T-helper 2 cell treated with Interferon-gamma antibody and Interleukin-4, amounts not matched to agents 5 μg/mL and 100 μg/mL, for 36 hours (primary cell): ENCODE measurements at regions not wholly inside any gene's neighbourhood (a gene's known extent, or its start where the extent isn't known, plus 50 kb on each side); places are given as distances from the start of the nearest gene placed in this dataset.
"Not testable (repeated sequence)": the region's sequence is repeated elsewhere in the genome, so short reads cannot be mapped to it uniquely, and the experiment has no call there.

Experiments used
- DNase-seq: peaks from one replicate; pipeline ENCODE4 v3.0.0; 2021; ENCODE audit warnings: low spot score
- H3K27ac Mint-ChIP-seq: one replicate; pipeline ENCODE4 v1.8.0; 2021; ENCODE audit warnings: mild to moderate bottlenecking, mixed read lengths
- H3K27me3 Mint-ChIP-seq: one replicate; pipeline ENCODE4 v1.8.0; 2021; ENCODE audit warnings: low read depth, mixed read lengths
- H3K36me3 Mint-ChIP-seq: one replicate; pipeline ENCODE4 v1.8.0; 2021; ENCODE audit warnings: low read depth, mixed read lengths
- H3K4me1 Mint-ChIP-seq: one replicate; pipeline ENCODE4 v1.8.0; 2021; ENCODE audit warnings: low read depth, mixed read lengths
- H3K4me3 Mint-ChIP-seq: one replicate; pipeline ENCODE4 v1.8.0; 2022; ENCODE audit warnings: mild to moderate bottlenecking, moderate library complexity, mixed read lengths
- H3K9me3 Mint-ChIP-seq: one replicate; pipeline ENCODE4 v1.8.0; 2021; ENCODE audit warnings: mixed read lengths

DNA sequence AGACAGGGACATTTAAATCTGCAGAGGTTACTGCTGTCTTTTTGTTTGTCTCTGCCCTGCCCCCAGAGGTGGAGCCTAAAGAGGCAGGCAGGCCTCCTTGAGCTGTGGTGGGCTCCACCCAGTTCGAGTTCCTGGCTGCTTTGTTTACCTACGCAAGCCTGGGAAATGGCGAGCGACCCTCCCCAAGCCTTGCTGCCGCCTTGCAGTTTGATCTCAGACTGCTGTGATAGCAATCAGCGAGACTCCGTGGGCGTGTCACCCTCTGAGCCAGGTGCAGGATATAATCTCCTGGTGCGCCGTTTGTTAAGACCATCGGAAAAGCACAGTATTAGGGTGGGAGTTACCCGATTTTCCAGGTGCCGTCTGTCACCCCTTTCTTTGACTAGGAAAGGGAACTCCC lies 93.3 kb downstream of the ANKRD30BL start:
- H3K4me3 Mint-ChIP-seq = not testable (repeated sequence)
- peaks cover 15% of the 10 kb centered on the region for H3K9me3 Mint-ChIP-seq

DNA sequence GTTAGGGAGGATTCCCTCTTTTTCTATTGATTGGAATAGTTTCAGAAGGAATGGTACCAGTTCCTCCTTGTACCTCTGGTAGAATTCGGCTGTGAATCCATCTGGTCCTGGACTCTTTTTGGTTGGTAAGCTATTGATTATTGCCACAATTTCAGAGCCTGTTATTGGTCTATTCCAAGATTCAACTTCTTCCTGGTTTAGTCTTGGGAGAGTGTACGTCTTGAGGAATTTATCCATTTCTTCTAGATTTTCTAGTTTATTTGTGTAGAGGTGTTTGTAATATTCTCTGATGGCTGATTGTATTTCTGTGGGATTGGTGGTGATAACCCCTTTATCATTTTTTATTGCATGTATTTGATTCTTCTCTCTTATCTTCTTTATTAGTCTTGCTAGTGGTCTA lies 96.4 kb downstream of the ANKRD30BL start:
- H3K27ac Mint-ChIP-seq, DNase-seq, H3K4me3 Mint-ChIP-seq, H3K36me3 Mint-ChIP-seq, H3K4me1 Mint-ChIP-seq, H3K27me3 Mint-ChIP-seq: not testable (repeated sequence)
- peaks cover 15% of the 10 kb centered on the region for H3K9me3 Mint-ChIP-seq

More for the DNA sequence above, 93.3 kb downstream of the ANKRD30BL start:
- H3K27ac Mint-ChIP-seq, H3K36me3 Mint-ChIP-seq, DNase-seq, H3K27me3 Mint-ChIP-seq, H3K4me1 Mint-ChIP-seq: not testable (repeated sequence)

DNA sequence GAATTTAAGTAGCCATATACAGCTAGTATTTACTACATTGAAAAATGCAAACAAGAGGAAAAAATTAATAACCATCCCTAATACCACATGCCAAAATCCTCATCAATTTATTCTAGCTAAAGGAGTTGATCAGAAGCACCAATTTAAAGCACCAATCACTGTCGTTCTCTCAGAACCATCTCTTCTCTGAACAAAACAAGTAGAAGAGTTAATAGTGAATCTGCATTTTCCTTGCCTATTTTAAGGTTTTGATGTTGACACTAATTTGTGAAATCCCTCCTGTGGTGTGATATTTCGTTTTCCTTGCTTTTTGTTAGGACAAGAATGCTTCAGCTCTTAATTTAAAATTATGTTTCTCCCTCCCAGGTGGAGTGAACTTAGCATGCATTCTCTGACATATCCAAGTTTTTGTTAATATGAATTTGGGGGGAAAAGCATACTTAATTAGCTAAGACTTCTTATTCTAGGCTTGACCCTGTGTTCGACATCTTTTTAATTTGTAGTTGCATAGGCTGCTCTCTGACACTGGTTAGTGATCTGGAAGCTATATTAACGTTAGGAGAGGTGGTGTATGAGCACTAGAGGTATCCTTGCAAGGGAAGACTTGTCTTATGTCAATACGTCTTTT lies 122.0 kb downstream of the ANKRD30BL start:
- H3K27me3 Mint-ChIP-seq = peaks cover 35% of the 10 kb centered on the region

DNA sequence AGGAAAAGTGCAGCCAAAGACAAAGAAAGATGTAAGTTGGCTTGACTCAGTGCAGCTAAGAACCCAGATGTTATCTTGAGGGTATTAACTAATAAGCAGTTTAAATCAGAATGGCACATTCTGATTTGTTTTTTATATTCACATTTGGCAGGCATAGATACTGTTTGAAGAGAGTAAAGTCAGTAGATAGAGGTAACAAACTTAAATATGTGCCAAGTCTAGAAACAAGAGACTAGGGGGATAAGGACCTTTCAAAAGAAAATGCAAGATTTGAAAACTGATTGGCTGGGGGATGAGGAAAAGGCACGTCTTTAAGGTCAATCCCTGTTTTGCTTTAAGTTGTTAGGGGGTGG lies 122.9 kb downstream of the ANKRD30BL start:
- peaks cover 35% of the 10 kb centered on the region for H3K27me3 Mint-ChIP-seq
- H3K4me1 Mint-ChIP-seq, H3K36me3 Mint-ChIP-seq: not testable (repeated sequence)

More for the DNA sequence above, 122.0 kb downstream of the ANKRD30BL start:
- H3K4me1 Mint-ChIP-seq, H3K4me3 Mint-ChIP-seq, DNase-seq, H3K27ac Mint-ChIP-seq, H3K36me3 Mint-ChIP-seq, H3K9me3 Mint-ChIP-seq: not testable (repeated sequence)

GRCh38 chr2:132038179-132038882 lies 123.4 kb downstream of the ANKRD30BL start:
- Mint-ChIP-seq H3K4me1 (no peaks in the 10 kb centered on the region), H3K27me3 (peaks cover 34% of the 10 kb centered on the region), H3K36me3 (no peaks in the 10 kb centered on the region), H3K27ac (no peak overlapping the region), H3K9me3 (no peaks in the 10 kb centered on the region), H3K4me3 (peak overlapping the region; percentile 31)
- DNase-seq = no peak

More for the DNA sequence above, 122.9 kb downstream of the ANKRD30BL start:
- H3K4me3 Mint-ChIP-seq, DNase-seq, H3K9me3 Mint-ChIP-seq, H3K27ac Mint-ChIP-seq: not testable (repeated sequence)

DNA sequence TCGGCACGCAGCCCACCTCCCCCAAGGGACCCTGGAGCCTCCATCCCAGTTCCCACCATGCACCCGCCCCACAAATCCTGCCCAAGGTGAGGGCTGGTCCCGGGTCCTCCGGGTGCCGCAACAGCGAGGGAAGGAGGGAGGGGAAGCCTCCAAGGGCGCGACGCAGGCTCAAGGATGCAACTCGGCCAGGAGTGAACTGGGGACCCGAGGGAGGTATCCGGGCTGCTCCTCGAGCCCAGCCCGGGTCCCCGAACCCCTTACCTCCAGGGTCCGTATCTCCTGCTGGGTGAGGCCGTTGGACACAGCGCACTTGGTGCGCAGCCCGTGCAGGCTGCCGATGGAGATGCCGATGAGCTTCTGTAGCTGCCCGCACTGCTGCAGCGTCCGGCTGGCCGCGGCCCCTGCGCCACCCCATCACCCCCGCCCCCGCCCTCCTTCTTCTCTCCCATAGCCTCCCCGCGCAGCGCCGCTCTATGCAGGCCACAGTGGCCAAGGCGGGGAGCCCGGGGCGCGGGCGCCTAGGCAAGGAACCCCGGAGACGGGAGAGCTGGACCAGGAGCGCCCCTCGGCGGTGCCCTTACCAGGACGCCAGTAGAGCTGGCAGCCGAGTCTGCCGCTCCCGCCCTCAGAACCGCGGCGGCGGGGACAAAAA lies 124.1 kb downstream of the ANKRD30BL start:
- peaks cover 33% of the 10 kb centered on the region for H3K27me3 Mint-ChIP-seq
- H3K4me3 Mint-ChIP-seq = peak overlapping the region; percentile 31
- no peaks in the 10 kb centered on the region for H3K4me1 Mint-ChIP-seq

DNA sequence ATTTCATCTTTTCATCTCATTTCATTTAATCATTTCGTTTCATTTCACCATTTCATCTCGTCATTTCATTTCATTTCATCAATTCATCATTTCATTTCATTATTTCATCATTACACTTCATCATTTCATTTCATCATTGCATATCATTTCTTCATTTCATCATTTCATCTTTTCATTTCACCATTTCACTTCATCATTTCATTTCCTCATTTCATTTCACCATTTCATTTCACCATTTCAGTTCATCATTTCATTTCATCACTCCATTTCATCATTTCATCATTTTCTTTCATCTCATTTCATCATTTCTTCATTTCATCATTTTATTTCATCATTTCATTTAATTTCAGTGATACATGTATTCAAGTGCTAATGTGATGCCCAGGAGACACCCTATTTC lies 127.1 kb downstream of the ANKRD30BL start:
- Mint-ChIP-seq H3K27me3 (peaks cover 22% of the 10 kb centered on the region), H3K27ac (no peak overlapping the region), H3K4me3 (no peak overlapping the region), H3K36me3 (no peaks in the 10 kb centered on the region), H3K4me1 (no peaks in the 10 kb centered on the region), H3K9me3 (no peaks in the 10 kb centered on the region)
- no peak for DNase-seq

More for the DNA sequence above, 124.1 kb downstream of the ANKRD30BL start:
- Mint-ChIP-seq H3K9me3 (no peaks in the 10 kb centered on the region), H3K27ac (no peak overlapping the region), H3K36me3 (no peaks in the 10 kb centered on the region)
- no peak for DNase-seq

DNA sequence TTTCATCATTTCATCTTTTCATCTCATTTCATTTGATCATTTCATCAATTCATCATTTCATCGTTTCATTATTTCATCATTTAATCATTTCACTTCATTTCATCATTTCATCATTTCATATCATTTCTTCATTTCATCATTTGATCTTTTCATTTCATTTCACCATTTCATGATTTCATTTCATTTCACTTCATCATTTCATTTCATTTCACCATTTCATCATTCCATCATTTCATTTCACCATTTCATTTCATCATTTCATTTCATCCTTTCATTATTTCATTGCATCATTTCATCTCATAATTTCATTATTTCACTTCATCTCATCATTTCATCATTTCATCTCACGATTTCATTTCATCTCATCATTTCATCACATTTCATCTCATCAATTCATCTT lies 127.8 kb downstream of the ANKRD30BL start:
- Mint-ChIP-seq H3K9me3 (no peaks in the 10 kb centered on the region), H3K27ac (no peak overlapping the region), H3K4me3 (no peak overlapping the region), H3K27me3 (peaks cover 15% of the 10 kb centered on the region), H3K36me3 (no peaks in the 10 kb centered on the region), H3K4me1 (no peaks in the 10 kb centered on the region)
- no peak for DNase-seq

DNA sequence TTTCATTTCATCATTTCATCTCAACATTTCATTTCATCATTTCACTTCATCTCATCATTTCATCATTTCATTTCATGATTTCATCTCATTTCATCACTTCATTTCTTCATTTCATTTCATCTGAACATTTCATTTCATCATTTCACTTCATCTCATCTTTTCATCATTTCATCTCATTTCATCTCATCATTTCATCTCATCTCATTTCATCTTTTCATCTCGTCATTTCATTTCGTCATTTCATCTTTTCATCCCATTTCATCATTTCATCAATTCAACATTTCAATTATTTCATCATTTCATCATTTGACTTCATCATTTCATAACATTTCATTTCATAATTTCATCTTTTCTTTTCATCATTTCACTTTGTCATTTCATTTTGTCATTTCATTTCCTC lies 128.4 kb downstream of the ANKRD30BL start:
- no peak for DNase-seq
- Mint-ChIP-seq H3K27me3 (peaks cover 11% of the 10 kb centered on the region), H3K9me3 (no peaks in the 10 kb centered on the region), H3K27ac (no peak overlapping the region), H3K36me3 (no peaks in the 10 kb centered on the region), H3K4me1 (no peaks in the 10 kb centered on the region), H3K4me3 (no peak overlapping the region)

DNA sequence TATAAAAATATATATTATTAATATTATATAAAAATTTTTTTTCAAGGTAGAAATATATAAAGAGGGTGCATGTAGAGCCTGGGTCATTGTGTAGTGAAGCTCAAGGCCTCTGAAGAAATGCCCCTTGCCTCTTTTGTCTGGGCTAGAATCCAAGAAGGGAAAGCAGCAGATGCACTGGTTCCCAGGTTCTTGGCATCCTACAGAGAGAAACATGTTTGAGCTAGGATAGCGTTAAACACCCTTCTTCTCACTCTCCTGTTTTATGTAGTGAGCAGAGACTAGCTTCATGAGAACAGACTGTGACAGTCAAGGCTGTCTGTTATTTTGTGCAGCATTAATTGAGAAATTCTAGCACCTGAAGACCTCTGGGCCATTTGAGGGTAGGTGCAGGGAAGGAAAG lies 149.7 kb downstream of the ANKRD30BL start:
- H3K27me3 Mint-ChIP-seq = peaks cover 30% of the 10 kb centered on the region
- not testable (repeated sequence) for H3K36me3 Mint-ChIP-seq, H3K27ac Mint-ChIP-seq, H3K9me3 Mint-ChIP-seq, DNase-seq, H3K4me1 Mint-ChIP-seq, H3K4me3 Mint-ChIP-seq

DNA sequence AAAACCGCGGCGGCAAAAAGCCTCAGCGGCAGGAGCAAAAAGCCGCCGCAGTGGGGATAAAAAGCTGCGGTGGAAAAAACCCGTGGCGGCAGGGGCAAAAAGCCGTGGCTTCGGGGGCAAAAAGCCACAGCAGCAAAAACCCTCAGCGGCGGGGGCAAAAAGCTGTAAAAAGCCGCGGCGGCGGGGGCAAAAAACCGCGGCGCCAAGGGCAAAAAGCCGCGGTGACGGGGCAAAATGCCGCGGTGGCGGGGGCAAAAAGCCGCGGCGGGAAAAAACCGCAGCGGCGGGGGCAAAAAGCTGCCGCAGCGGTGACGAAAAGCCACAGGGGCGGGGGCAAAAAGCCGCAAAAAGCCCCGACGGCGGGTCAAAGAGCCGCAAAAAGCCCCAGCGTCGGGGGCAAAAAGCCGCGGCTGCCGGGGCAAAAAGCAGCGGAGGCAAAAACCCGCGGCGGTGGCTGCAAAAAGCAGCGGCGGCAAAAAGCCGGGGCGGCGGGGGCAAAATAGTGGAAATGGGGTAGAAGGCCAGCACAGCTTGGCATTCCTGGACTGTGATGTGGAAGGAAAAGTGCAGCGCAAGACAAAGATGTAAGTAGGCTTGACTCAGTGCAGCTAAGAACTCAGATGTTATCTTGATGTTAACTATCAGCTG lies 151.8 kb downstream of the ANKRD30BL start:
- H3K9me3 Mint-ChIP-seq = no peaks in the 10 kb centered on the region
- H3K4me1 Mint-ChIP-seq = no peaks in the 10 kb centered on the region
- H3K27ac Mint-ChIP-seq = no peak overlapping the region
- no peak for DNase-seq
- no peak overlapping the region for H3K4me3 Mint-ChIP-seq
- H3K27me3 Mint-ChIP-seq = peaks cover 30% of the 10 kb centered on the region
- H3K36me3 Mint-ChIP-seq = peaks cover 1% of the 10 kb centered on the region

DNA sequence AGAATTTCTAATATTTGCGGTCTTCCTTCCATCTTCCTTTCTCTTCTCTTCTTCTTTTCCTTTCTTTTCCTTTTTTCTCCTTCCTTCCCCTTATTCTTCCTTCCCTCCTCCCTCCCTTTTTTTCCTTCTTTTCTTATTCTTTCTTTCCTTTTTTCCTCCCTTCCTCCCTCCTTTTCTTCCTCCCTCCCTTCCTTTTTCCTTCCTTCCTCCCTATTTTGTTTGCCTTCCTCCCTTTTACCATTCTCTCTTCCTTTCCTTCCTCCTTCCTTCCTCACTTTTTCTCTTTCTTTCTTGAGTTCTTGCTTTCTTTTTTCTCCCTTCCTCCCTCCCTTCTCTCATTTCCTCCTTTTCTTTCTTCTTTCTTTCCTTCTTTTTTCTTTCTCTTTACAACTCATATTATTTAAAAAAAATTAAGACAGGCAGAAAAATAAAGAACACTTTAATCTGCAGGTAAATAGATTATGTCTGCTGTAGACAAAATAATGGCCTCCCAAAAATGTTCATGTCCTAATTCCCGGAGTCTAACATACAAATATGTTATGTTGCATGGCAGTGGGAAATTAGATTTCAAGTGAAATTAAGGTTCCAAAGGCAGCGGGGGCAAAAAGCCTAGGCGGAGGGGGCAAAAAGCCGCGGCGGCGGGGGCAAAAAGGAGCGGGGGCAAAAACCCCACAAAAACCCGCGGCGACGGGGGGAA lies 152.4 kb downstream of the ANKRD30BL start:
- Mint-ChIP-seq H3K36me3 (peaks cover 1% of the 10 kb centered on the region), H3K27ac (no peak overlapping the region), H3K4me3 (no peak overlapping the region), H3K9me3 (no peaks in the 10 kb centered on the region), H3K4me1 (no peaks in the 10 kb centered on the region), H3K27me3 (peaks cover 30% of the 10 kb centered on the region)
- no peak for DNase-seq

GRCh38 chr2:131990751-131991150 lies 171.0 kb downstream of the ANKRD30BL start:
- not testable (repeated sequence) for H3K27me3 Mint-ChIP-seq, H3K4me1 Mint-ChIP-seq, H3K36me3 Mint-ChIP-seq, H3K4me3 Mint-ChIP-seq, H3K27ac Mint-ChIP-seq, DNase-seq, H3K9me3 Mint-ChIP-seq

DNA sequence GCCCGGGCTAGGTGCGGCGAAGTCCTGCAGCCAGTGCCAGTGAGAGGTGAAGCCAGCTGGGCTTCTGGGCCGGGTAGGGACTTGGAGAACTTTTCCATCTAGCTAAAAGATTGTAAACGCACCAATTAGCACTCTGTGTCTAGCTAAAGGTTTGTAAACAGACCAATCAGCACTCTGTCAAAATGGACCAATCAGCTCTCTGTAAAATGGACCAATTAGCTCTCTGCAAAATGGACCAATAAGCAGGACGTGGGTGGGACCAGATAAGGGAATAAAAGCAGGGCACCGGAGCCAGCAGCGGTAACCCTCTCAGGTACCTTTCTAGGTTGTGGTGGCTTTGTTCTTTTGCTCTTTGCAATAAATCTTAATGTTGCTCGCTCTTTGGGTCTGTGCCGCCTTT lies 195.1 kb downstream of the ANKRD30BL start:
- H3K4me1 Mint-ChIP-seq, H3K36me3 Mint-ChIP-seq, H3K27ac Mint-ChIP-seq, DNase-seq, H3K9me3 Mint-ChIP-seq, H3K4me3 Mint-ChIP-seq, H3K27me3 Mint-ChIP-seq: not testable (repeated sequence)
